Nephron progenitor cell (in vitro differentiated cells): ENCODE measurements at regions not wholly inside any gene's neighbourhood (a gene's known extent, or its start where the extent isn't known, plus 50 kb on each side); places are given as distances from the start of the nearest gene placed in this dataset.
A peak's percentile ranks its signal among the peaks of the same experiment; 100 is the strongest.

Experiments
- DNase-seq: peaks from one replicate; pipeline ENCODE4 v3.0.0; 2021
- H3K27ac Mint-ChIP-seq: 2 replicates; pipeline ENCODE4 v1.8.0; 2021; ENCODE audit warnings: mild to moderate bottlenecking, moderate library complexity, mixed read lengths
- H3K27me3 Mint-ChIP-seq: 2 replicates; pipeline ENCODE4 v1.8.0; 2021; ENCODE audit warnings: mild to moderate bottlenecking, low read depth, mixed read lengths; ENCODE audit not compliant: poor library complexity
- H3K36me3 Mint-ChIP-seq: 2 replicates; pipeline ENCODE4 v1.8.0; 2021; ENCODE audit warnings: low read depth, mixed read lengths
- H3K4me1 Mint-ChIP-seq: 2 replicates; pipeline ENCODE4 v1.8.0; 2021; ENCODE audit warnings: mixed read lengths
- H3K4me3 Mint-ChIP-seq: 2 replicates; pipeline ENCODE4 v1.8.0; 2021; ENCODE audit warnings: mild to moderate bottlenecking, moderate library complexity, mixed read lengths
- H3K9me3 Mint-ChIP-seq: 2 replicates; pipeline ENCODE4 v1.8.0; 2021; ENCODE audit warnings: mild to moderate bottlenecking, moderate library complexity, mixed read lengths
- CTCF ChIP-seq: fragments of 200-600 bp; sonication (generic); IDR thresholded peaks from 2 replicates; pipeline ENCODE4 v1.5.0; 2021; ENCODE audit warnings: antibody characterized with exemption

DNA sequence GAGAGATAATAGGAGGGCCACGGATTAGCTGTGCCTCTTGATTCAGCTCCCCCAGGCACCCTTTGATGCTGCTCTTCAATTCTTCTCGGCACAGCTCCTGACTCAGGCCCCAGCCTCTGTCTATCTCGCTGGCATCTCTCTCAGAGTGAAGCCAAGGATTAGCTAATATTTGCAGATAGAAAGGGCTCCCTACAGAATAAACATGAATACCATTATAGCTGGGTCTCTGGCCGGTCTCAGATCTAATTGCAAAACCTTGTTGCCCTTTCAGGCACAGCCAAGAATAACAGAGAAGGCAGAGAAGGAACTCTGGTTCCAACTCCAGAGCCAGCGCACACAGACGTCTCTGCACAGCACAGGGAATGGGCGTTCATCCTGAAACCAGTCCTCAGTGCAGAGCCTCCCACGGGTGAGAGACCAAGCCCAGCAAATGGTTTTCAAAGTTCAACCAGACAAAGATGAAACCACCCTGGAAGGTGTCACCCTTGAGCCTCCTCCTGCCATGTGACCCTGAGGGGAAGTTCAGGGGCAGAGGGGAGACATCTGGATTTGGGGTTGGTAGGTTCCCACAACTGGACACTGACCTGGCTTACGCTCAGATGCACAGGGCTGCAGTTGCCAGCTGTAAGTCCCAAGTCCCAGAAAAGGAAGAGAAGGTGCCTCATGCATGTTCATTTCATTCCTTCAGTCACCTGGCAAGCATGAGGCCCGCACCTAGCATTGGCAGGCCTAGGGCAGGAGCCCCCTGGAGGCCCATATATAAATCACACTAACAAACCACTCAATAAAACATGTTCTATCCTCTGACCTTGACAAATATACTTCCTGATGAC lies 394.0 kb downstream of the NPHP4 start:
- H3K9me3 Mint-ChIP-seq: peaks cover 18% of the 10 kb centered on the region
- H3K4me3 Mint-ChIP-seq: no peak overlapping the region
- no peaks in the 10 kb centered on the region for H3K36me3 Mint-ChIP-seq
- peaks cover 10% of the 10 kb centered on the region for H3K27me3 Mint-ChIP-seq
- DNase-seq: no peak
- H3K27ac Mint-ChIP-seq: peak overlapping the region; percentile 53
- H3K4me1 Mint-ChIP-seq: peaks cover 70% of the 10 kb centered on the region
- TF ChIP-seq CTCF: no peak

DNA sequence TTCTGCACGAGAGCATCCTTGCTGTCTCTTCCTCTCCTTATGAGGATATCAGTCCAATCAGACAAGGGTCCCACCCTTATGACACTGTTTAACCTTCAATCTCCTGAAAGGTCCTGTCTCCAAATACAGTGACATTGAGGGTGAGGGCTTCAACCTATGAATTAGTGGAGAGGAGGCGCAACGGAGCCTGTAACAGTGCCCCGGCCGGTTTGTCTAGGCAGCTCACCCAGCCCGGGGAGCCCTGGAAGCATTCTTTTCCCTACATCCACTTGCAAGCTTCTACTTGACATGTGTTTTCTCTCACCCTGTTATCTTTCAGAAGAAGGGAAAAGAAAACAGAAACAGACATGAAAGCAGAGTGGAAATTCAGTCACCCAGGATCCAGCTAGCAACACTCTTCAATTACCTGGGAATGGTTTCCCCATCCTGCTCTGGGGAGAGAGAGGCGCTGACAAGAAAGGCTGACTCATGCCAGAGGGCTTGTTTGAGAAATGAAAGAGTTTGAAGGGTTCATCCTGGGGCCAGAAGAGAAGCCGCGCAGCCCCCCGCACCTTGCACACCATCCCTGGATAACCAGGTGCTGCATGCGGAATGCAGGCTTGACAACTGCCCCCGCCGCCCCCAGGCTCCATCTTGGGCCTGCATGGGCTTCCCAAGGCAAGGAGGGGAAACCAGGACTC lies 394.9 kb downstream of the NPHP4 start:
- Mint-ChIP-seq H3K9me3 (peaks cover 12% of the 10 kb centered on the region), H3K4me1 (peaks cover 69% of the 10 kb centered on the region), H3K27me3 (peaks cover 9% of the 10 kb centered on the region), H3K36me3 (no peaks in the 10 kb centered on the region), H3K4me3 (no peak overlapping the region), H3K27ac (no peak overlapping the region)
- no peak for TF ChIP-seq CTCF
- DNase-seq: no peak

- H3K27me3 Mint-ChIP-seq: peaks cover 6% of the 10 kb centered on the region
- H3K36me3 Mint-ChIP-seq: no peaks in the 10 kb centered on the region
- H3K9me3 Mint-ChIP-seq: peaks cover 12% of the 10 kb centered on the region
- H3K4me3 Mint-ChIP-seq: no peak overlapping the region
- no peak for TF ChIP-seq CTCF
- H3K27ac Mint-ChIP-seq: no peak overlapping the region
- DNase-seq: no peak
- H3K4me1 Mint-ChIP-seq: peaks cover 66% of the 10 kb centered on the region
Measured at GRCh38 chr1:5596651-5597050, 395.6 kb downstream of the NPHP4 start.

DNA sequence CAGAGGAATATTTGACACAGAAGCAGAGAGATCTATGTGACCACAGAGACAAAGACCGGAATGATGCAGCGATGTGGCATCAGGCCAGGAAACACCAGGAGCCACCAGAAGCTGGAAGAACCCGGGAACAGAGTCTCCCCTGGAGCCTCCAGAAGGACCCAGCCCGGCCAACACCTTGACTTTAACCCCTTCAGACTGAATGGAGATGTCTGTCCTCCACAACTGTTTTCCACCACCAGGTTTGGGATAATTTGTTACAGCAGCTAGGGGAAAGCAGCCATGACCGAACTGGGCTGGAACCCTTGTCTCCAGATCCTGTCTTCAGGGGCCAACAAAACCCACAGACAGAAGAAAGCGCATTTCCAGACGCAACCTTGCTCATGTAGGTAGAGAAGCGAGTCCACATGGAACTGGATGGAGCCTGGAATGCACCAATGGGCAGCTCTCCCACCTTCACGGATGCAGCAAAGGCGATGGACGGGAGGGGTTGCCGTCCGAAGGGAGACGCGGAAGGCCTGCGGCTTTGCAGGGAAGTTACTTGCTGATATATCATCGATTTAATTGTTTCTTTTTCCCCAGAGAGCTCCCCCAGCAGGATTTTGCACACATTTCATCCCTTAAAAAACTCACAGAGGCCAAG lies 396.6 kb downstream of the NPHP4 start:
- Mint-ChIP-seq H3K27me3 (peaks cover 9% of the 10 kb centered on the region), H3K36me3 (no peaks in the 10 kb centered on the region), H3K4me3 (no peak overlapping the region), H3K27ac (no peak overlapping the region), H3K9me3 (peaks cover 16% of the 10 kb centered on the region), H3K4me1 (peaks cover 61% of the 10 kb centered on the region)
- no peak for DNase-seq
- TF ChIP-seq CTCF: no peak

DNA sequence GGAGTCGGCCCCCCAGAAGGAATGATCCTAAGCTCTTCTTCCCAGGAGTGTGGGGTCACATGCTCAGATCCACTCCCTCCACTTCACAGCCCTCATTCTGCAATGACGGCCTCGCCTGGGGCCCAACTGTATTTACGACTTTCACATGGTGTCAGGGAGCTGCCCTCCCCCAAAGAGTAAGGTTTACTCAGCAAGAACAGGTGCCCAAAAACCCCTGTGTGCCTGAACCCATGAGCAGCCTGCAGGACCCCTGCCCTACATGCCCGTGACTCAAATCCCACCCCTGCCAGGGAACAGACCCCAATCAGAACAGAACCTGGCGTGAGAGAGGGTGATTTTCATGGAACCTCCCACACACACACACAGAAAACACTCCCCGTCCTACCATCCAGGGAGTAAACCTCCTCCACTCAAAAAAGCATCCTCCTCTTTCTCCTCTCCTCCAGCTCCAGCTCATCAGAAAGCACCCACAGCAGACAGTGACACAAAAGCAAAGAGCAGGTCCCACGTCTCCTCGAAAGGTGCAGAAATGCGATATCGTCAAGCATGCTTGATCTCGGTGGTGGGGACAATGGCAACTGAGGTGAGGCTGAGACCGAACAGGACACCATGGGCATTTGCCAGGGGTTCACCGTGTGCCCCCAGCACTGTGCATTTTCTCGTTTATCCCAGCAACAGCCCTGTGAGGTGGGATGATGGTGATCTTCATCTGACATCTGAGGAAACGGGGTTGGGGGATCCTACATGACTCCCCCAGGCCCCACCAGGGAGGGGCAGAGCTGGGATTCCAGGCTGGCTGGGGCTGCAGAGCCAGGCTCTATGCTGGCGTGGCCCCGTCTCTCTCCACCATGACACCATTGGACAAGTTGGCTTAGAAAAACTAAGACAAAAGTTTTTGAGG lies 397.9 kb downstream of the NPHP4 start:
- Mint-ChIP-seq H3K9me3 (peaks cover 28% of the 10 kb centered on the region), H3K27ac (peak overlapping the region; percentile 44), H3K4me1 (peaks cover 52% of the 10 kb centered on the region), H3K4me3 (peak overlapping the region; percentile 19), H3K27me3 (peaks cover 6% of the 10 kb centered on the region), H3K36me3 (no peaks in the 10 kb centered on the region)
- DNase-seq: no peak
- TF ChIP-seq CTCF: no peak
